ENCODE measurements at regions not wholly inside any gene's neighbourhood (a gene's known extent, or its start where the extent isn't known, plus 50 kb on each side); places are given as distances from the start of the nearest gene placed in this dataset.

GRCh38 chr16:86330906-86331305 lies 179.4 kb upstream of the FOXF1 start:
- TF ChIP-seq CTCF (IDR thresholded peaks at IDR 0.05): no peak
- no peak for TF ChIP-seq POLR2AphosphoS5 (IDR thresholded peaks at IDR 0.05)
